ENCODE measurements at regions not wholly inside any gene's neighbourhood (a gene's known extent, or its start where the extent isn't known, plus 50 kb on each side); places are given as distances from the start of the nearest gene placed in this dataset.

DNA sequence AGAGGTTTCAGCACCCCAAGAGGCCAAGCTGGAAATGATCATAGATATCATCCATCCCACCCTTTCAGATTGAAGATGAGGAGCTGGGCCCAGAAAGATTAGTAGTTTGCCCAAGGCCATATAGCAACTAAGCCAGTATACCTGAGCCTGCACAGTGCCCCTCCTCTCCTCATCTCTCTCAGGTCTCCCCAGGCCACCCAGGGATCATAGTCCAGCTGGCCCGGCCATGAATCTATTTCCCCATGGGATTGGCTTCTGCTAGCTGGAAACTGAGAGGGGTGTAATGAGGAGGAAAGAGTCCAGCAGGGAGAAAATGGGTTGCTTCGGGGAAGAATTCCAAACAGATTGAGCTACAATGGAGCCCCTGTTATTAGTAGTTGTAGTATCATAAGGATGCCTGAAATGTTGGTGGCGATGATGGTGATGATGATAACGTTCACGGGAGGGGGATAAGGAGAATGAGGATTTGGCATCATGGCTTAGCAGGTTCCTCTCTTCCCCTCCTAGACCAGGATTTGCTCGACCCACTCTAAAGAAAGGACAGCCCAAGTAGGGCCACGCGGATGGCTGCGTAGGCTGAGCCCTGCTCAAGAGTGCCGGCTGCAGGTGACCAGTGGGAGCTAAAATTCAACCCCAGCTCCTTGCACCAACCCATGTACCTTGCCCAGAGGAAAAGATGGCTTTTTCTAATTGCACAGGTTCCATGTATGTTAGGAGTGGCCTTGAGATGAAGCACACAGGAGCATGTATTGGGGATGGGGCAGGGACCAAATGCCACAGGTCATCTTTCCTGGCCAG, 117.8 kb upstream of the PJA1 start:
- peaks cover 0 to 4% of the 10 kb centered on the region in 2 donors for H3K4me1 ChIP-seq (ENCODE audit: control insufficient read depth in 1 of 2, low read depth in 2 of 2)
- TF ChIP-seq, protein P1, sequence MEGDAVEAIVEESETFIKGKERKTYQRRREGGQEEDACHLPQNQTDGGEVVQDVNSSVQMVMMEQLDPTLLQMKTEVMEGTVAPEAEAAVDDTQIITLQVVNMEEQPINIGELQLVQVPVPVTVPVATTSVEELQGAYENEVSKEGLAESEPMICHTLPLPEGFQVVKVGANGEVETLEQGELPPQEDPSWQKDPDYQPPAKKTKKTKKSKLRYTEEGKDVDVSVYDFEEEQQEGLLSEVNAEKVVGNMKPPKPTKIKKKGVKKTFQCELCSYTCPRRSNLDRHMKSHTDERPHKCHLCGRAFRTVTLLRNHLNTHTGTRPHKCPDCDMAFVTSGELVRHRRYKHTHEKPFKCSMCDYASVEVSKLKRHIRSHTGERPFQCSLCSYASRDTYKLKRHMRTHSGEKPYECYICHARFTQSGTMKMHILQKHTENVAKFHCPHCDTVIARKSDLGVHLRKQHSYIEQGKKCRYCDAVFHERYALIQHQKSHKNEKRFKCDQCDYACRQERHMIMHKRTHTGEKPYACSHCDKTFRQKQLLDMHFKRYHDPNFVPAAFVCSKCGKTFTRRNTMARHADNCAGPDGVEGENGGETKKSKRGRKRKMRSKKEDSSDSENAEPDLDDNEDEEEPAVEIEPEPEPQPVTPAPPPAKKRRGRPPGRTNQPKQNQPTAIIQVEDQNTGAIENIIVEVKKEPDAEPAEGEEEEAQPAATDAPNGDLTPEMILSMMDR (IDR thresholded peaks at IDR 0.05) = no peak

DNA sequence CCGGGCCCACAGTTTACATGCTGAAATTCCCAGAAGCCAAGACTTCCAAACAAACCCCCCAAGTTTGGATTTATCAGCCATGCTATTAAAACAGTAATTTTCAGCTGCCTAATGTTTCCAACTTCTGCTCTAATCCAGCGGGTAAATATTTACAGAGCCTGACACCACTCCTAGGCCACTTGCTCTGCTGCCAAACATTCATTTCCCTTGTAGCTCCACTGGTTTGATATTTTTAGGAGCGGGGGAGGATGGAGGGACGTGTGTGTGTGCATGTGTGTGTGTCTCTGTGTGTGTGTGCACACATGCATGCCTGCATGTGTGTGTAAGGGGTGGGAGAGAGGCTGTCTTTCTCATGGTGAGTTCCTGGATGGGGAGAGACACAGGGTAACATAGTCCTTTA, 115.7 kb upstream of the PJA1 start:
- no peaks in the 10 kb centered on the region for H3K36me3 ChIP-seq
- no peak overlapping the region for H3K4me3 ChIP-seq
- DNase-seq (ENCODE audit: low spot score) (no peak), ATAC-seq (ENCODE audit: insufficient number of reproducible peaks, low FRiP score, low read depth) (no peak)
- peaks cover 0 to 4% of the 10 kb centered on the region in 2 donors for H3K4me1 ChIP-seq (ENCODE audit: control insufficient read depth in 1 of 2, low read depth in 2 of 2)
- H3K9me3 ChIP-seq = no peaks in the 10 kb centered on the region
- TF ChIP-seq, protein P1 (IDR thresholded peaks at IDR 0.05) = no peak
- H3K27me3 ChIP-seq (replicated peaks; ENCODE audit: insufficient read depth) = no peaks in the 10 kb centered on the region
- H3K27ac ChIP-seq = no peak overlapping the region

More for the DNA sequence above, 117.8 kb upstream of the PJA1 start:
- Histone ChIP-seq H3K36me3 (no peaks in the 10 kb centered on the region), H3K4me3 (no peak overlapping the region), H3K9me3 (no peaks in the 10 kb centered on the region), H3K27ac (no peak overlapping the region), H3K27me3 (replicated peaks; ENCODE audit: insufficient read depth) (no peaks in the 10 kb centered on the region)
- ATAC-seq (ENCODE audit: insufficient number of reproducible peaks, low FRiP score, low read depth) (no peak), DNase-seq (ENCODE audit: low spot score) (no peak)

DNA sequence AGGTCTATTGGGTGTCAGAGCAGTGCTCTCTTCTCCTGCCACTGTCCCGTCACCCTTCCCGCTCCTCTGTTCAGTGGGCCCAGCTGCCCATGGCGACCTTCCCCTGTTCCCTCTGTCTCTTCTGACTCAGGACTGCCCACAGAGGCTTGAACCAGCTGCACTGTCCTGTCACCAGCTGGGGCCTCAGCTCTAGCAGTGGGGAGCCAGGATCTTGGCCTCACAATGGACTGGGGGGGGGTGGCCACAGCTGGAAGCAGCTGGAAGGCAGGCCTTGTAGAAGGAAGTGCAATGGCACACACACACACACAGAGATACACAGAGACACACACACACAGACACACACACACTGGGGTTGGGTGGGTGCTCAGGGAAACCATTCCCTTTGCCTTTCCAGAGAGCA, 114.0 kb upstream of the PJA1 start:
- no peaks in the 10 kb centered on the region for H3K9me3 ChIP-seq
- H3K4me1 ChIP-seq (ENCODE audit: control insufficient read depth in 1 of 2, low read depth in 2 of 2) = peaks cover 0 to 4% of the 10 kb centered on the region in 2 donors
- DNase-seq (ENCODE audit: low spot score) = no peak
- H3K36me3 ChIP-seq = no peaks in the 10 kb centered on the region
- H3K27ac ChIP-seq = no peak overlapping the region
- H3K27me3 ChIP-seq (replicated peaks; ENCODE audit: insufficient read depth) = no peaks in the 10 kb centered on the region
- H3K4me3 ChIP-seq = no peak overlapping the region
- ATAC-seq (ENCODE audit: insufficient number of reproducible peaks, low FRiP score, low read depth) = no peak
- TF ChIP-seq, protein P1 (IDR thresholded peaks at IDR 0.05) = no peak

DNA sequence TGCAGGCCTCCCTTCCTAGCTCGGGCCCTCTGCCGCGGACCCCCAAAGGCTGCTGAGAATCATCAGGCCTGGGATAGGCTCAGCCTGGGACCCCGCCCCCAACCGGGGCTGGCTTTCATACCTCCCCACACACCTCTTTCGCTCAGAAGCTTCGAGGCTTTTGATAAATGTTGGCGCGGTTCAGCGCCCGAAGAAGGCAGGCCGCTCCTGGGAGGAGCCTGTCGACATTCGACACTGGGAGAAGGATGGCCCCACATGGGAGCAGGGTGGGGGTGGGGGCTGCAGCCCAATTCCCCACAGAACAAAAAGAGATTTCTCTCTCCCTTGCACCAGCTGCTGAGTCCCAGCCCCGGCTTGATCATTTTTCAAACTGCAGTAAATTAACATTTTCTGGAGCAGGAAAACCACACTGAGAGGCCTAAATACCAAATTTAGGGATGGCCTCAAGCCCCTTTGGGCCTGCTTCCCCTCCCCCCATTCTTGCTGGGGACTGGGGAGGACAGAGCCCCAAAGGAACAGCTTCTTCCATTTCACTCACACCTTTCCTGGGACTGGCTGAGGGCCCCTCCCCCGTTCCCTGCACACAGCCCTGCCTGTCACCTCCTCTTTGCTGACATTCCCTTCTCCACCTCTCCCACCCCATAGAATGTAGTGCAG, 112.9 kb upstream of the PJA1 start:
- no peak for ATAC-seq (ENCODE audit: insufficient number of reproducible peaks, low FRiP score, low read depth)

More for the DNA sequence above, 112.9 kb upstream of the PJA1 start:
- no peak overlapping the region for H3K27ac ChIP-seq
- peaks cover 0 to 4% of the 10 kb centered on the region in 2 donors for H3K4me1 ChIP-seq (ENCODE audit: control insufficient read depth in 1 of 2, low read depth in 2 of 2)
- TF ChIP-seq, protein P1 (IDR thresholded peaks at IDR 0.05) = no peak
- no peak overlapping the region for H3K4me3 ChIP-seq
- DNase-seq (ENCODE audit: low spot score) = no peak
- no peaks in the 10 kb centered on the region for H3K27me3 ChIP-seq (replicated peaks; ENCODE audit: insufficient read depth)
- no peaks in the 10 kb centered on the region for H3K36me3 ChIP-seq
- no peaks in the 10 kb centered on the region for H3K9me3 ChIP-seq

All from thoracic aorta (tissue), 2 donors.